HEK293 (cell line): ENCODE measurements at regions not wholly inside any gene's neighbourhood (a gene's known extent, or its start where the extent isn't known, plus 50 kb on each side); places are given as distances from the start of the nearest gene placed in this dataset.

Source experiments
- FEZF1 ChIP-seq: fragments of 450-650 bp; formaldehyde crosslinking; IDR thresholded peaks from 2 replicates; pipeline ENCODE4 v1.5.1; 2016; ENCODE audit warnings: missing biosample characterization, missing genetic modification characterization
- ZBTB7A ChIP-seq: fragments of 450-650 bp; formaldehyde crosslinking; IDR thresholded peaks from 2 replicates; pipeline ENCODE4 v1.5.1; 2016; ENCODE audit warnings: low read depth, missing biosample characterization, missing genetic modification characterization
- ZNF324 ChIP-seq: fragments of 450-650 bp; formaldehyde crosslinking; IDR thresholded peaks from 2 replicates; pipeline ENCODE4 v1.5.1; 2016; ENCODE audit warnings: missing biosample characterization, missing genetic modification characterization
- ZNF768 ChIP-seq: fragments of 450-650 bp; formaldehyde crosslinking; IDR thresholded peaks from 2 replicates; pipeline ENCODE4 v1.5.1; 2018; ENCODE audit warnings: missing biosample characterization, mild to moderate bottlenecking, missing genetic modification characterization
- TF ChIP-seq, protein P1 (sequence below): fragments of 450-650 bp; formaldehyde crosslinking; IDR thresholded peaks from 2 replicates; pipeline ENCODE4 v1.5.1; 2016; ENCODE audit warnings: missing biosample characterization, missing genetic modification characterization
- TF ChIP-seq, protein P2 (sequence below): fragments of 450-650 bp; formaldehyde crosslinking; IDR thresholded peaks from 2 replicates; pipeline ENCODE4 v1.5.1; 2016; ENCODE audit warnings: missing biosample characterization, missing genetic modification characterization, low read depth

- TF ChIP-seq ZNF324 (tag by site-specific recombination) (no peak), FEZF1 (tag by site-specific recombination) (no peak), ZBTB7A (tag by site-specific recombination) (no peak), ZNF768 (tag by site-specific recombination) (no peak)
- TF ChIP-seq, protein P1, sequence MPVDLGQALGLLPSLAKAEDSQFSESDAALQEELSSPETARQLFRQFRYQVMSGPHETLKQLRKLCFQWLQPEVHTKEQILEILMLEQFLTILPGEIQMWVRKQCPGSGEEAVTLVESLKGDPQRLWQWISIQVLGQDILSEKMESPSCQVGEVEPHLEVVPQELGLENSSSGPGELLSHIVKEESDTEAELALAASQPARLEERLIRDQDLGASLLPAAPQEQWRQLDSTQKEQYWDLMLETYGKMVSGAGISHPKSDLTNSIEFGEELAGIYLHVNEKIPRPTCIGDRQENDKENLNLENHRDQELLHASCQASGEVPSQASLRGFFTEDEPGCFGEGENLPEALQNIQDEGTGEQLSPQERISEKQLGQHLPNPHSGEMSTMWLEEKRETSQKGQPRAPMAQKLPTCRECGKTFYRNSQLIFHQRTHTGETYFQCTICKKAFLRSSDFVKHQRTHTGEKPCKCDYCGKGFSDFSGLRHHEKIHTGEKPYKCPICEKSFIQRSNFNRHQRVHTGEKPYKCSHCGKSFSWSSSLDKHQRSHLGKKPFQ = no peak
- TF ChIP-seq, protein P2, sequence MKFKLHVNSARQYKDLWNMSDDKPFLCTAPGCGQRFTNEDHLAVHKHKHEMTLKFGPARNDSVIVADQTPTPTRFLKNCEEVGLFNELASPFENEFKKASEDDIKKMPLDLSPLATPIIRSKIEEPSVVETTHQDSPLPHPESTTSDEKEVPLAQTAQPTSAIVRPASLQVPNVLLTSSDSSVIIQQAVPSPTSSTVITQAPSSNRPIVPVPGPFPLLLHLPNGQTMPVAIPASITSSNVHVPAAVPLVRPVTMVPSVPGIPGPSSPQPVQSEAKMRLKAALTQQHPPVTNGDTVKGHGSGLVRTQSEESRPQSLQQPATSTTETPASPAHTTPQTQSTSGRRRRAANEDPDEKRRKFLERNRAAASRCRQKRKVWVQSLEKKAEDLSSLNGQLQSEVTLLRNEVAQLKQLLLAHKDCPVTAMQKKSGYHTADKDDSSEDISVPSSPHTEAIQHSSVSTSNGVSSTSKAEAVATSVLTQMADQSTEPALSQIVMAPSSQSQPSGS (tag by site-specific recombination) = no peak
Observed at GRCh38 chr4:33107814-33108213, 2387.6 kb downstream of the PCDH7 start.
